GM12872 (cell line): ENCODE measurements at regions not wholly inside any gene's neighbourhood (a gene's known extent, or its start where the extent isn't known, plus 50 kb on each side); places are given as distances from the start of the nearest gene placed in this dataset.

Source experiments
- CTCF ChIP-seq: IDR thresholded peaks from 3 replicates; pipeline ENCODE4 v1.5.1; 2011; ENCODE audit warnings: low read depth, mild to moderate bottlenecking, low read length, moderate library complexity; ENCODE audit not compliant: insufficient read depth

- no peak for TF ChIP-seq CTCF
Measured at GRCh38 chrX:5051831-5052491, 1176.7 kb downstream of the NLGN4X start.

GRCh38 chrX:5042563-5042962 is 1186.1 kb downstream of the NLGN4X start:
- TF ChIP-seq CTCF, result no peak

- TF ChIP-seq CTCF, result no peak
Measured at GRCh38 chrX:5031792-5032191, 1196.9 kb downstream of the NLGN4X start.

- no peak for TF ChIP-seq CTCF
Measured at GRCh38 chrX:5015451-5015850, 1213.2 kb downstream of the NLGN4X start.

- no peak for TF ChIP-seq CTCF
Measured at GRCh38 chrX:4994855-4995254, 1233.8 kb downstream of the NLGN4X start.

GRCh38 chrX:4978613-4979012 is 1250.1 kb downstream of the NLGN4X start:
- no peak for TF ChIP-seq CTCF

- TF ChIP-seq CTCF, result no peak
Measured at GRCh38 chrX:4971646-4972045, 1257.0 kb downstream of the NLGN4X start.
